RWPE2 (cell line): ENCODE measurements at regions not wholly inside any gene's neighbourhood (a gene's known extent, or its start where the extent isn't known, plus 50 kb on each side); places are given as distances from the start of the nearest gene placed in this dataset.

ENCODE experiments used
- ATAC-seq: fragments of 200-7000 bp; cut with Tn5 transposase; 3 replicates; pipeline ENCODE4 v1.9.1; 2021; ENCODE audit warnings: low read depth
- DNase-seq: peaks from one replicate; pipeline ENCODE4 v3.0.0-alpha.2; 2020; ENCODE audit warnings: low spot score
- H3K27ac ChIP-seq: fragments of 450-650 bp; 2 replicates; pipeline ENCODE4 v1.5.1; 2017; ENCODE audit warnings: mild to moderate bottlenecking; ENCODE audit not compliant: poor library complexity, severe bottlenecking
- H3K27me3 ChIP-seq: fragments of 250-450 bp; sonication (Bioruptor Pico); 2 replicates; pipeline ENCODE4 v1.5.1; 2021; ENCODE audit warnings: mild to moderate bottlenecking, moderate library complexity; ENCODE audit not compliant: insufficient read depth, poor library complexity, severe bottlenecking
- H3K36me3 ChIP-seq: fragments of 250-450 bp; sonication (Bioruptor Pico); 2 replicates; pipeline ENCODE4 v1.5.1; 2020; ENCODE audit warnings: low read depth, mild to moderate bottlenecking, moderate library complexity
- H3K4me1 ChIP-seq: fragments of 250-450 bp; sonication (Bioruptor Pico); 2 replicates; pipeline ENCODE4 v1.5.1; 2021; ENCODE audit warnings: mild to moderate bottlenecking, moderate library complexity; ENCODE audit not compliant: insufficient read depth, poor library complexity, severe bottlenecking
- H3K4me3 ChIP-seq: fragments of 250-450 bp; sonication (Bioruptor Pico); 2 replicates; pipeline ENCODE4 v1.5.1; 2021; ENCODE audit warnings: mild to moderate bottlenecking, moderate library complexity; ENCODE audit not compliant: severe bottlenecking
- H3K9me3 ChIP-seq: fragments of 250-450 bp; sonication (Bioruptor Pico); 2 replicates; pipeline ENCODE4 v1.5.1; 2021; ENCODE audit warnings: mild to moderate bottlenecking, moderate library complexity; ENCODE audit not compliant: severe bottlenecking
- TF ChIP-seq, protein P1 (sequence below): fragments of 450-650 bp; IDR thresholded peaks from one replicate; pipeline ENCODE4 v1.5.1; 2017; ENCODE audit warnings: mild to moderate bottlenecking, moderate library complexity; ENCODE audit not compliant: poor library complexity, severe bottlenecking

- Histone ChIP-seq H3K27me3 (no peaks in the 10 kb centered on the region), H3K4me3 (no peak overlapping the region), H3K27ac (no peak overlapping the region), H3K4me1 (no peaks in the 10 kb centered on the region), H3K9me3 (no peaks in the 10 kb centered on the region), H3K36me3 (no peaks in the 10 kb centered on the region)
- TF ChIP-seq, protein P1, sequence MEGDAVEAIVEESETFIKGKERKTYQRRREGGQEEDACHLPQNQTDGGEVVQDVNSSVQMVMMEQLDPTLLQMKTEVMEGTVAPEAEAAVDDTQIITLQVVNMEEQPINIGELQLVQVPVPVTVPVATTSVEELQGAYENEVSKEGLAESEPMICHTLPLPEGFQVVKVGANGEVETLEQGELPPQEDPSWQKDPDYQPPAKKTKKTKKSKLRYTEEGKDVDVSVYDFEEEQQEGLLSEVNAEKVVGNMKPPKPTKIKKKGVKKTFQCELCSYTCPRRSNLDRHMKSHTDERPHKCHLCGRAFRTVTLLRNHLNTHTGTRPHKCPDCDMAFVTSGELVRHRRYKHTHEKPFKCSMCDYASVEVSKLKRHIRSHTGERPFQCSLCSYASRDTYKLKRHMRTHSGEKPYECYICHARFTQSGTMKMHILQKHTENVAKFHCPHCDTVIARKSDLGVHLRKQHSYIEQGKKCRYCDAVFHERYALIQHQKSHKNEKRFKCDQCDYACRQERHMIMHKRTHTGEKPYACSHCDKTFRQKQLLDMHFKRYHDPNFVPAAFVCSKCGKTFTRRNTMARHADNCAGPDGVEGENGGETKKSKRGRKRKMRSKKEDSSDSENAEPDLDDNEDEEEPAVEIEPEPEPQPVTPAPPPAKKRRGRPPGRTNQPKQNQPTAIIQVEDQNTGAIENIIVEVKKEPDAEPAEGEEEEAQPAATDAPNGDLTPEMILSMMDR = no peak
- ATAC-seq (no peak), DNase-seq (no peak)
Measured at GRCh38 chr3:68070186-68070585, 415.8 kb upstream of the SUCLG2 start.

DNA sequence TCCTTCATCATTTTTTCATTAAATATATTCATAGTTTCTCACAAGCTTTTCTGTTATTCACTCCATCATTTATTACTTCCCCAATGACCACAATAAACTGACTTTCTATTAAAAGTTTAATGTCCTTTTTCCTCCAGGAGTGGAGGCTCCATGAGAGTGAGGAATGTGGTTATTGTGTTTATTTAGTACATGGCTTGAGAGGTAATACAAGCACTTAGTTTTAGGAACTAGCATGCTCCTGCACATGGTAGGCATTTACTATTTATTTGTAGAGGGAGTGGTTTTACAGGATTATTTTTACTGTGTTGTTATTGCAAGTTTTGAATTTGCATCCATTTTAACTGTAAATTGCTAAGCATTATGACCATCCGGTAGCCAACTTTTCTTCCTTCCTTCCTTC lies 412.9 kb upstream of the SUCLG2 start:
- no peak overlapping the region for H3K27ac ChIP-seq
- H3K9me3 ChIP-seq = no peaks in the 10 kb centered on the region
- no peaks in the 10 kb centered on the region for H3K4me1 ChIP-seq
- H3K27me3 ChIP-seq = no peaks in the 10 kb centered on the region
- no peak overlapping the region for H3K4me3 ChIP-seq
- DNase-seq = no peak
- ATAC-seq = no peak
- H3K36me3 ChIP-seq = no peaks in the 10 kb centered on the region
- TF ChIP-seq, protein P1 = no peak

DNA sequence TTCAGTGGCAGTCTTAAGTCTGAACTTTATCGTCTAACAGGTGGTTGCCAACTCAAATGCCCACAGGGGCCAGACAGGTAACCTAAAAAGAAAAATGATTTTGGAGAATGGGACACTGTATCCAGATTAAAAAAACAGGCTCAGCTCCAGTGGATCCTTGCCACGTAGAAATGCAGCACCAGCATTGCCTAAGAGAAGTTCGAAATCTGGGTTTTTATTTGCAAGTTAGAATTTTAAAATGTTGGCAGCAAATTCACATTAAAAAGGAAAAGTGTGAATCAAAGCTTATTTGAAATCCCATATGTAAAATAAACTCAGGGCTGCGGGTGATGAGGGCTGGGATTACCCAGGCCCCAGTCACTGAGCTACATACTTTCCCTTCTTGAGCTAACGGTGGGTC lies 408.5 kb upstream of the SUCLG2 start:
- no peaks in the 10 kb centered on the region for H3K4me1 ChIP-seq
- H3K27ac ChIP-seq = no peak overlapping the region
- no peaks in the 10 kb centered on the region for H3K9me3 ChIP-seq
- H3K27me3 ChIP-seq = no peaks in the 10 kb centered on the region
- no peaks in the 10 kb centered on the region for H3K36me3 ChIP-seq
- no peak overlapping the region for H3K4me3 ChIP-seq
- DNase-seq (no peak), ATAC-seq (no peak)
- TF ChIP-seq, protein P1 = no peak

GRCh38 chr3:68060910-68061309 lies 406.5 kb upstream of the SUCLG2 start:
- Histone ChIP-seq H3K4me1 (no peaks in the 10 kb centered on the region), H3K4me3 (no peak overlapping the region), H3K36me3 (no peaks in the 10 kb centered on the region), H3K27me3 (no peaks in the 10 kb centered on the region), H3K9me3 (no peaks in the 10 kb centered on the region), H3K27ac (no peak overlapping the region)
- TF ChIP-seq, protein P1 = no peak
- DNase-seq = no peak
- ATAC-seq = no peak

DNA sequence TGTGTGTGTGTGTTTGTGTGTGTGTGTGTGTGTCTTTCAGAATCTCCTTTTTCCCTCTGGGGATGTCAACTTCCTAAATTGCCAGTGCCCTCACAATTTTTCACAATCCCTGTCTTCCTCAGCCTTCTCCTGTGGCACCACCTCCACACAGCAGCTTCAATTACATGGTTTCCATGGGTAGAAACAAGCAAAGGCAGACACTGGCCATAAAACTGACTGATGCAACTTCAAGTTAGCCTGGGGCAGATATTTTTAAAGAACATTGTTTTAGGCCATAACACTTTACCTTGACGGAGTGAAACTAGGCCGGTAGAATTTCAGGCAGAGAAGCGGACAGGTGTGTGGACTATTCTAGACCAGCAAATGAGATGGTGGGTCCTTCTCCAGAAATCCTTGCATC lies 405.8 kb upstream of the SUCLG2 start:
- ATAC-seq (no peak), DNase-seq (no peak)
- Histone ChIP-seq H3K9me3 (no peaks in the 10 kb centered on the region), H3K4me1 (no peaks in the 10 kb centered on the region), H3K36me3 (no peaks in the 10 kb centered on the region), H3K4me3 (no peak overlapping the region), H3K27ac (no peak overlapping the region), H3K27me3 (no peaks in the 10 kb centered on the region)
- TF ChIP-seq, protein P1 = no peak
